PC-3 (cell line): ENCODE measurements at regions not wholly inside any gene's neighbourhood (a gene's known extent, or its start where the extent isn't known, plus 50 kb on each side); places are given as distances from the start of the nearest gene placed in this dataset.

Experiments
- CTCF ChIP-seq: fragments of 300-600 bp; sonication (generic); conservative IDR thresholded peaks from 2 replicates; pipeline ENCODE4 v1.5.1; 2017; ENCODE audit warnings: antibody characterized with exemption, low read depth, mild to moderate bottlenecking, low read length
- EZH2 ChIP-seq: fragments of 300-600 bp; sonication (generic); IDR thresholded peaks from one replicate; pipeline ENCODE4 v1.6.1; 2017; ENCODE audit warnings: antibody characterized with exemption, mild to moderate bottlenecking, low read length; ENCODE audit not compliant: unreplicated experiment

GRCh38 chr20:4369798-4370124 lies 120.7 kb upstream of the ADRA1D start:
- TF ChIP-seq CTCF (no peak), EZH2 (no peak)
